ENCODE measurements at regions not wholly inside any gene's neighbourhood (a gene's known extent, or its start where the extent isn't known, plus 50 kb on each side); places are given as distances from the start of the nearest gene placed in this dataset.

GRCh38 chr12:27901959-27902358 is 70.6 kb downstream of the PTHLH start:
- no peaks in the 10 kb centered on the region for H3K36me3 Mint-ChIP-seq (ENCODE audit: low read depth, unreplicated experiment)
- no peaks in the 10 kb centered on the region for H3K9me3 Mint-ChIP-seq (ENCODE audit: unreplicated experiment)
- TF ChIP-seq CTCF (IDR thresholded peaks at IDR 0.05; ENCODE audit: unreplicated experiment): no peak
- H3K4me1 Mint-ChIP-seq (ENCODE audit: unreplicated experiment): peaks cover 5% of the 10 kb centered on the region
- no peak overlapping the region for H3K4me3 Mint-ChIP-seq (ENCODE audit: unreplicated experiment)
- no peak overlapping the region for H3K27ac Mint-ChIP-seq (ENCODE audit: unreplicated experiment)
- peaks cover 1% of the 10 kb centered on the region for H3K27me3 Mint-ChIP-seq (ENCODE audit: unreplicated experiment)
- no peak for DNase-seq (ENCODE audit: low spot score)

GRCh38 chr12:27900920-27901879 is 71.3 kb downstream of the PTHLH start:
- no peak for TF ChIP-seq CTCF (IDR thresholded peaks at IDR 0.05; ENCODE audit: unreplicated experiment)
- H3K27me3 Mint-ChIP-seq (ENCODE audit: unreplicated experiment): peaks cover 1% of the 10 kb centered on the region
- no peaks in the 10 kb centered on the region for H3K36me3 Mint-ChIP-seq (ENCODE audit: low read depth, unreplicated experiment)
- no peak overlapping the region for H3K27ac Mint-ChIP-seq (ENCODE audit: unreplicated experiment)
- H3K9me3 Mint-ChIP-seq (ENCODE audit: unreplicated experiment): no peaks in the 10 kb centered on the region
- H3K4me3 Mint-ChIP-seq (ENCODE audit: unreplicated experiment): no peak overlapping the region
- peaks cover 5% of the 10 kb centered on the region for H3K4me1 Mint-ChIP-seq (ENCODE audit: unreplicated experiment)
- no peak for DNase-seq (ENCODE audit: low spot score)

- H3K4me3 Mint-ChIP-seq (ENCODE audit: unreplicated experiment): no peak overlapping the region
- H3K27me3 Mint-ChIP-seq (ENCODE audit: unreplicated experiment): peaks cover 1% of the 10 kb centered on the region
- no peaks in the 10 kb centered on the region for H3K9me3 Mint-ChIP-seq (ENCODE audit: unreplicated experiment)
- H3K4me1 Mint-ChIP-seq (ENCODE audit: unreplicated experiment): peaks cover 5% of the 10 kb centered on the region
- DNase-seq (ENCODE audit: low spot score): no peak
- H3K36me3 Mint-ChIP-seq (ENCODE audit: low read depth, unreplicated experiment): no peaks in the 10 kb centered on the region
- TF ChIP-seq CTCF (IDR thresholded peaks at IDR 0.05; ENCODE audit: unreplicated experiment): no peak
- no peak overlapping the region for H3K27ac Mint-ChIP-seq (ENCODE audit: unreplicated experiment)
Observed at GRCh38 chr12:27899151-27899661, 73.3 kb downstream of the PTHLH start.

GRCh38 chr12:27898022-27898421 is 74.5 kb downstream of the PTHLH start:
- H3K4me1 Mint-ChIP-seq (ENCODE audit: unreplicated experiment): peaks cover 5% of the 10 kb centered on the region
- H3K27me3 Mint-ChIP-seq (ENCODE audit: unreplicated experiment): peaks cover 1% of the 10 kb centered on the region
- no peaks in the 10 kb centered on the region for H3K36me3 Mint-ChIP-seq (ENCODE audit: low read depth, unreplicated experiment)
- TF ChIP-seq CTCF (IDR thresholded peaks at IDR 0.05; ENCODE audit: unreplicated experiment): no peak
- DNase-seq (ENCODE audit: low spot score): no peak
- no peak overlapping the region for H3K27ac Mint-ChIP-seq (ENCODE audit: unreplicated experiment)
- H3K4me3 Mint-ChIP-seq (ENCODE audit: unreplicated experiment): no peak overlapping the region
- no peaks in the 10 kb centered on the region for H3K9me3 Mint-ChIP-seq (ENCODE audit: unreplicated experiment)

GRCh38 chr12:27896419-27896990 is 76.0 kb downstream of the PTHLH start:
- no peak for TF ChIP-seq CTCF (IDR thresholded peaks at IDR 0.05; ENCODE audit: unreplicated experiment)
- H3K4me3 Mint-ChIP-seq (ENCODE audit: unreplicated experiment): no peak overlapping the region

More at GRCh38 chr12:27896419-27896990, 76.0 kb downstream of the PTHLH start:
- Mint-ChIP-seq H3K4me1 (ENCODE audit: unreplicated experiment) (peaks cover 5% of the 10 kb centered on the region), H3K27ac (ENCODE audit: unreplicated experiment) (no peak overlapping the region), H3K36me3 (ENCODE audit: low read depth, unreplicated experiment) (no peaks in the 10 kb centered on the region), H3K27me3 (ENCODE audit: unreplicated experiment) (peaks cover 1% of the 10 kb centered on the region), H3K9me3 (ENCODE audit: unreplicated experiment) (no peaks in the 10 kb centered on the region)
- no peak for DNase-seq (ENCODE audit: low spot score)

Data from endothelial cell (in vitro differentiated cells).